ENCODE measurements at regions not wholly inside any gene's neighbourhood (a gene's known extent, or its start where the extent isn't known, plus 50 kb on each side); places are given as distances from the start of the nearest gene placed in this dataset.

DNA sequence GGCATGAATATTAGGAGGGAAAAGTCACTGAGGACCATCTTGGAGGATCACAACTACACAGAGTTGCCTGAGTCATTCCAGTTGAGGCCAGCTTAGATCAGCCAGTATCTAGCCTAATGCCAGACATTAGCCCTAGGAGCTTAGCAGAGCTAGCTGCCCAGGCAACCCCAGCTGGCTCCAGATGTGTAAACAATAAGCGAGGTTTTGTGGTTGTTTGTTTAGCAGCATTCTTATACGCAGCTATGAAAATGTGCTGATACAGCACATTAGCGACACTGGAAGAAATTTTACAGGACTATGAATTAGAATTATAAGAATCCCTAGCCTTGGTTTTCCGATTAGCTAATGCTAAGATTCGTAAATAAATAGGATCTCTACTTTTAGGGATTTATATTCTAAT lies 59.3 kb downstream of the BTBD3 start:
- no peaks in the 10 kb centered on the region for H3K4me1 Mint-ChIP-seq

GRCh38 chr20:11978496-11978895 lies 60.8 kb downstream of the BTBD3 start:
- CTCF ChIA-PET (ENCODE audit: partially characterized antibody): no interaction called here
- no peaks in the 10 kb centered on the region for H3K4me1 Mint-ChIP-seq
- Histone ChIP-seq H3K36me3 (ENCODE audit: insufficient read depth, low read length) (no peaks in the 10 kb centered on the region), H3K4me3 (ENCODE audit: low read length in 2 of 2) (no peak overlapping the region), H3K27me3 (ENCODE audit: insufficient read depth, low read length) (no peaks in the 10 kb centered on the region), H3K9me3 (ENCODE audit: control insufficient read depth in 1 of 2, low read length in 2 of 2) (peaks cover 0 to 4% of the 10 kb centered on the region in 2 donors), H3K4me1 (ENCODE audit: insufficient read depth, low read length) (no peaks in the 10 kb centered on the region), H3K27ac (ENCODE audit: low read depth, low read length) (no peak overlapping the region)
- H3K36me3 Mint-ChIP-seq: no peaks in the 10 kb centered on the region
- peaks cover 0 to 14% (median 1%) of the 10 kb centered on the region in 8 donors for H3K9me3 Mint-ChIP-seq
- intact Hi-C loops (cut with micrococcal nuclease): no loop called here
- H3K27ac Mint-ChIP-seq: no peak overlapping the region
- H3K27me3 Mint-ChIP-seq: no peaks in the 10 kb centered on the region
- no peak for DNase-seq
- H3K4me3 Mint-ChIP-seq: no peak overlapping the region
- POLR2A ChIA-PET (ENCODE audit: partially characterized antibody): no interaction called here

More for the DNA sequence above, 59.3 kb downstream of the BTBD3 start:
- Histone ChIP-seq H3K9me3 (ENCODE audit: control insufficient read depth in 1 of 2, low read length in 2 of 2) (peaks cover 0 to 4% of the 10 kb centered on the region in 2 donors), H3K4me3 (ENCODE audit: low read length in 2 of 2) (no peak overlapping the region), H3K4me1 (ENCODE audit: insufficient read depth, low read length) (no peaks in the 10 kb centered on the region), H3K36me3 (ENCODE audit: insufficient read depth, low read length) (no peaks in the 10 kb centered on the region), H3K27ac (ENCODE audit: low read depth, low read length) (no peak overlapping the region), H3K27me3 (ENCODE audit: insufficient read depth, low read length) (no peaks in the 10 kb centered on the region)
- peaks cover 0 to 9% (median 3%) of the 10 kb centered on the region in 8 donors for H3K9me3 Mint-ChIP-seq
- CTCF ChIA-PET (ENCODE audit: partially characterized antibody): no interaction called here
- POLR2A ChIA-PET (ENCODE audit: partially characterized antibody): no interaction called here
- no peaks in the 10 kb centered on the region for H3K36me3 Mint-ChIP-seq
- intact Hi-C loops (cut with micrococcal nuclease): no loop called here
- no peak overlapping the region for H3K4me3 Mint-ChIP-seq
- no peak overlapping the region for H3K27ac Mint-ChIP-seq
- no peak for DNase-seq
- H3K27me3 Mint-ChIP-seq: no peaks in the 10 kb centered on the region

DNA sequence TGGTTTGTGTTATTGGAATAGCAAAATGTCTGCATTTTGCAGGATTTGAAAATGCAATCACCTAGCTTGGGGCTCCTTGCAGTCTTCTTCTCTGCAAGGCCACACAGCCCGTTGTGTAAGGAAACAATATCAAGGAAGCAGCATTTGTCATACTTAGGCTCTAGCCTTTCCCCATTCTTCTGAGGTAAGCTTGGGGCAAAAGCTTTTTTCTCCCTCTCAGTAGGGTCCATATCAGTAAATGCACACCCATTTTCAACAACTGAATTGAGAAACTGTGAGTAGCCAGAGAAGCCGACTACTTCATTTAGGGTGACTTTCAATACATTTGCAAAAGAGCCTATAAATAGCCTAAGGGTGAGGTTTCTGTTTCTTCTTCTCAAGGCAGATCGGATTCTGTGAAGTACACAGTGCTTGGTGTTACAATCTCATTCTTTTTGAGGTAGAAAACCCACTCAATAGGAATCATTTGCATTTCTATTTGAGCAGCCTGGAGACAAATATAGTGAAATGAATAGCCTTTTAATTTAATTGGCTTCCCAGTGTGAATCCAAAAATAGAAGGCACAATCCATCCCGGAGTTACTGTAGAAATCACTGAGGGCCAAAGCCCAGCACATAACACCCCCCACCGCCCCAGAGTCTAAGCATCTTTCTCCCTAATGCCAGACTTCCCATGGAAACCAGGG lies 61.8 kb downstream of the BTBD3 start:
- no peak overlapping the region for H3K27ac ChIP-seq (ENCODE audit: low read depth, low read length)
- H3K9me3 ChIP-seq (ENCODE audit: control insufficient read depth in 1 of 2, low read length in 2 of 2): peaks cover 0 to 4% of the 10 kb centered on the region in 2 donors
- H3K4me1 Mint-ChIP-seq: no peaks in the 10 kb centered on the region
- H3K36me3 Mint-ChIP-seq: no peaks in the 10 kb centered on the region
- no peak overlapping the region for H3K27ac Mint-ChIP-seq
- peaks cover 0 to 14% (median 0%) of the 10 kb centered on the region in 8 donors for H3K9me3 Mint-ChIP-seq
- H3K4me1 ChIP-seq (ENCODE audit: insufficient read depth, low read length): no peaks in the 10 kb centered on the region
- intact Hi-C loops (cut with micrococcal nuclease): no loop called here
- POLR2A ChIA-PET (ENCODE audit: partially characterized antibody): no interaction called here
- no peak overlapping the region for H3K4me3 Mint-ChIP-seq
- no peaks in the 10 kb centered on the region for H3K36me3 ChIP-seq (ENCODE audit: insufficient read depth, low read length)
- CTCF ChIA-PET (ENCODE audit: partially characterized antibody): no interaction called here
- DNase-seq: no peak
- no peaks in the 10 kb centered on the region for H3K27me3 ChIP-seq (ENCODE audit: insufficient read depth, low read length)
- H3K4me3 ChIP-seq (ENCODE audit: low read length in 2 of 2): no peak overlapping the region
- H3K27me3 Mint-ChIP-seq: no peaks in the 10 kb centered on the region

GRCh38 chr20:11980263-11980662 lies 62.6 kb downstream of the BTBD3 start:
- no peaks in the 10 kb centered on the region for H3K36me3 Mint-ChIP-seq
- Histone ChIP-seq H3K27ac (ENCODE audit: low read depth, low read length) (no peak overlapping the region), H3K9me3 (ENCODE audit: control insufficient read depth in 1 of 2, low read length in 2 of 2) (peaks cover 0 to 4% of the 10 kb centered on the region in 2 donors), H3K4me3 (ENCODE audit: low read length in 2 of 2) (no peak overlapping the region), H3K36me3 (ENCODE audit: insufficient read depth, low read length) (no peaks in the 10 kb centered on the region), H3K27me3 (ENCODE audit: insufficient read depth, low read length) (no peaks in the 10 kb centered on the region), H3K4me1 (ENCODE audit: insufficient read depth, low read length) (no peaks in the 10 kb centered on the region)
- peaks cover 0 to 14% (median 0%) of the 10 kb centered on the region in 8 donors for H3K9me3 Mint-ChIP-seq
- intact Hi-C loops (cut with micrococcal nuclease): no loop called here
- H3K27me3 Mint-ChIP-seq: no peaks in the 10 kb centered on the region
- no peaks in the 10 kb centered on the region for H3K4me1 Mint-ChIP-seq
- CTCF ChIA-PET (ENCODE audit: partially characterized antibody): no interaction called here
- no peak overlapping the region for H3K4me3 Mint-ChIP-seq
- POLR2A ChIA-PET (ENCODE audit: partially characterized antibody): no interaction called here
- no peak overlapping the region for H3K27ac Mint-ChIP-seq
- no peak for DNase-seq

DNA sequence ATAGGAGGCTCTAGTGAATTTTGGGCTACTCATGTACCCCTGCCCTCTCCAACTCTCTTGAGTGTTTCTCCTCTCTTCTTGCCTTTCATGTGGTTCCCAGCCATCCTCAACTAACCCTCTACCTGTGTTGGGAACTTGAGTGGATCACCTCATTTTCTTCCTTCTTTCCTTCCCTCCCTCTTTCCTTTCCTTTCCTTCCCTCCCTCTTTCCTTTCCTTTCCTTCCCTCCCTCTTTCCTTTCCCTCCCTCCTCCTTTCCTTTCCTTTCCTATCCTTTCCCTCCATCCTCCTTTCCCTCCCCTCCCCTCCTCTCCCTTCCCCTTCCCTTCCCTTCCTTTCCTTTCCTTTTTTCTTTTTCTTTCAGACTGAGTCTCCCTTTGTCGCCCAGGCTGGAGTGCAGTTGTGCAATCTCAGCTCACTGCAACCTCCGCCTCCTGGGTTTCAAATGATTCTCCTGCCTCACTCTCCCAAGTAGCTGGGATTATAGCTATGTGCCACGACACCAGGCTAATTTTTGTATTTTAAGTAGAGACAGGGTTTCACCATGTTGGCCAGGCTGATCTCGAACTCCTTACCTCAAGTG lies 63.8 kb downstream of the BTBD3 start:
- no peak for DNase-seq
- H3K4me1 ChIP-seq (ENCODE audit: insufficient read depth, low read length): no peaks in the 10 kb centered on the region
- intact Hi-C loops (cut with micrococcal nuclease): no loop called here
- no peaks in the 10 kb centered on the region for H3K4me1 Mint-ChIP-seq
- no peaks in the 10 kb centered on the region for H3K36me3 Mint-ChIP-seq
- no peaks in the 10 kb centered on the region for H3K27me3 Mint-ChIP-seq
- peaks cover 0 to 14% (median 7%) of the 10 kb centered on the region in 8 donors for H3K9me3 Mint-ChIP-seq
- no peak overlapping the region for H3K27ac ChIP-seq (ENCODE audit: low read depth, low read length)
- ChIA-PET POLR2A (ENCODE audit: partially characterized antibody) (no interaction called here), CTCF (ENCODE audit: partially characterized antibody) (no interaction called here)
- H3K9me3 ChIP-seq (ENCODE audit: control insufficient read depth in 1 of 2, low read length in 2 of 2): peaks cover 0 to 4% of the 10 kb centered on the region in 2 donors
- no peaks in the 10 kb centered on the region for H3K27me3 ChIP-seq (ENCODE audit: insufficient read depth, low read length)
- no peak overlapping the region for H3K4me3 Mint-ChIP-seq
- H3K4me3 ChIP-seq (ENCODE audit: low read length in 2 of 2): no peak overlapping the region
- H3K36me3 ChIP-seq (ENCODE audit: insufficient read depth, low read length): no peaks in the 10 kb centered on the region
- no peak overlapping the region for H3K27ac Mint-ChIP-seq

DNA sequence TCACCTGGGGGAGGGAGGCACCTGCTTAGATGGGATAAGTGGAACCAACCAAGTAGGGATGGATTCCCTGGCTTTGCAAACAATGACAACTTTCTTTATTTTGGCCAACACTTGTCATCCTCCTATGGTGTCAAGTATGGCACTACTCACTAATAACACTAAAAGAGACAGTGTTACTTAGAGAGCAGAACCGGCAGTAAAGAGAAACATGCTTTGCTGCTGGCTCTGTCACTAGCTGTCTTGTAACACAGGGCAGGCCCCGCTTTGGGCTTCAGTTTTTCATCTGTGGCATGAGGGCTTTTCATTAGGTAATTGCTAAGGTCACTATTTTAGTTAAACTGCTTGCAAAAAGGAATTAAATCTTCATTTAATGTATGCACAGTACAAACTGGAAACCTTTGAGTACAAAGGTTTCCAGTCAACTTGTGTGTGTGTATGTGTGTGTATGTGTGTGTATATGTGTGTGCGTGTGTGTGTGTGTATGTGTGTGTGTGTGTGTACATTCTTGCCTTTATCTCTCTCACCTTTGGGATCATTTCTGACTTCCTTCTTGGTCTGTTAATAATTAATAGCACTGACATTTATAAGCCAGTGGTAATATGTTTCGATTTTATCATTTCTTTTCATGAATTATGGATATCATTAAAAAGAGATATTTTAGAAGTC lies 64.7 kb downstream of the BTBD3 start:
- peaks cover 0 to 4% of the 10 kb centered on the region in 2 donors for H3K9me3 ChIP-seq (ENCODE audit: control insufficient read depth in 1 of 2, low read length in 2 of 2)
- Mint-ChIP-seq H3K27me3 (no peaks in the 10 kb centered on the region), H3K27ac (no peak overlapping the region), H3K36me3 (no peaks in the 10 kb centered on the region), H3K4me3 (no peak overlapping the region), H3K4me1 (no peaks in the 10 kb centered on the region), H3K9me3 (peaks cover 0 to 14% (median 8%) of the 10 kb centered on the region in 8 donors)
- no peak for DNase-seq
- H3K36me3 ChIP-seq (ENCODE audit: insufficient read depth, low read length): no peaks in the 10 kb centered on the region
- H3K4me1 ChIP-seq (ENCODE audit: insufficient read depth, low read length): no peaks in the 10 kb centered on the region
- no peak overlapping the region for H3K4me3 ChIP-seq (ENCODE audit: low read length in 2 of 2)
- intact Hi-C loops (cut with micrococcal nuclease): no loop called here
- H3K27me3 ChIP-seq (ENCODE audit: insufficient read depth, low read length): no peaks in the 10 kb centered on the region
- CTCF ChIA-PET (ENCODE audit: partially characterized antibody): no interaction called here
- no peak overlapping the region for H3K27ac ChIP-seq (ENCODE audit: low read depth, low read length)
- POLR2A ChIA-PET (ENCODE audit: partially characterized antibody): no interaction called here

GRCh38 chr20:11982955-11983470 lies 65.3 kb downstream of the BTBD3 start:
- Histone ChIP-seq H3K27ac (ENCODE audit: low read depth, low read length) (no peak overlapping the region), H3K9me3 (ENCODE audit: control insufficient read depth in 1 of 2, low read length in 2 of 2) (peaks cover 0 to 4% of the 10 kb centered on the region in 2 donors), H3K27me3 (ENCODE audit: insufficient read depth, low read length) (no peaks in the 10 kb centered on the region), H3K4me1 (ENCODE audit: insufficient read depth, low read length) (no peaks in the 10 kb centered on the region), H3K36me3 (ENCODE audit: insufficient read depth, low read length) (no peaks in the 10 kb centered on the region), H3K4me3 (ENCODE audit: low read length in 2 of 2) (no peak overlapping the region)
- H3K9me3 Mint-ChIP-seq: peaks cover 0 to 14% (median 8%) of the 10 kb centered on the region in 8 donors
- no peak overlapping the region for H3K27ac Mint-ChIP-seq
- DNase-seq: no peak
- no peaks in the 10 kb centered on the region for H3K27me3 Mint-ChIP-seq
- H3K4me1 Mint-ChIP-seq: no peaks in the 10 kb centered on the region
- intact Hi-C loops (cut with micrococcal nuclease): no loop called here
- ChIA-PET POLR2A (ENCODE audit: partially characterized antibody) (no interaction called here), CTCF (ENCODE audit: partially characterized antibody) (no interaction called here)
- H3K36me3 Mint-ChIP-seq: no peaks in the 10 kb centered on the region
- H3K4me3 Mint-ChIP-seq: no peak overlapping the region

Measured in CD4-positive, alpha-beta memory T cell (primary cell).